GM06990 (cell line): ENCODE measurements at regions not wholly inside any gene's neighbourhood (a gene's known extent, or its start where the extent isn't known, plus 50 kb on each side); places are given as distances from the start of the nearest gene placed in this dataset.

Experiments
- DNase-seq: peaks from one replicate; pipeline ENCODE4 v3.0.0-alpha.2; 2011; ENCODE audit not compliant: insufficient read length; ENCODE audit errors: extremely low read depth
- H3K27me3 ChIP-seq: replicated peaks from 2 replicates; pipeline ENCODE4 v1.6.0; 2011; ENCODE audit warnings: low read length; ENCODE audit not compliant: control insufficient read depth, insufficient read depth
- H3K36me3 ChIP-seq: 2 replicates; pipeline ENCODE4 v1.5.1; 2011; ENCODE audit warnings: low read length; ENCODE audit not compliant: control insufficient read depth, insufficient read depth
- H3K4me3 ChIP-seq: replicated peaks from 2 replicates; pipeline ENCODE4 v1.5.1; 2011; ENCODE audit warnings: low read depth, mild to moderate bottlenecking, control low read depth, low read length
- CTCF ChIP-seq: IDR thresholded peaks from 2 replicates; pipeline ENCODE4 v1.5.1; 2011; ENCODE audit warnings: low read length, control low read depth, mild to moderate bottlenecking, inconsistent platforms; ENCODE audit not compliant: insufficient read depth, poor library complexity, severe bottlenecking

- Histone ChIP-seq H3K27me3 (no peaks in the 10 kb centered on the region), H3K36me3 (no peaks in the 10 kb centered on the region), H3K4me3 (no peak overlapping the region)
- no peak for DNase-seq
- no peak for TF ChIP-seq CTCF
These were observed 299.5 kb upstream of the PMFBP1 start for GRCh38 chr16:72471317-72471924.

GRCh38 chr16:72470541-72470940 is 298.6 kb upstream of the PMFBP1 start:
- no peak for TF ChIP-seq CTCF
- no peaks in the 10 kb centered on the region for H3K27me3 ChIP-seq
- H3K4me3 ChIP-seq: no peak overlapping the region
- no peak for DNase-seq
- H3K36me3 ChIP-seq: no peaks in the 10 kb centered on the region

DNA sequence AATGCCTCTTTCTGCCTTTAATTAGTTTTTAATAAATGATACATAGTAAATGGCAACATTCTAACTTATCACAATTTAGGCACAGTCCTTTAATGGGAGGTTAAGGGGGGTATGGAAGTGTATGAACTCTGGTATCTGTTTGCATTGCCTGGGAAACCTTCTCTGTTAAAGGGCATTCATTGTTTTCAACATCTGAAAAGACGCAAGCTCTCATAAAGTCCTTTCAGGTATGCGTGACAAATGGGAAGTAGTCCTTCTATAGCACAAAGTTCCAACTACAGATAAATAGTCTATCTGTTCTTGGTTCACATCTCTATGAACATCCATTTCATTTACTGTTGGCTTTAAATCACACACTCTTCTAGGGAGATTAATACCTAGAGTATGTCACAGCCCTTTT is 298.0 kb upstream of the PMFBP1 start:
- Histone ChIP-seq H3K4me3 (no peak overlapping the region), H3K36me3 (no peaks in the 10 kb centered on the region), H3K27me3 (no peaks in the 10 kb centered on the region)
- no peak for TF ChIP-seq CTCF
- no peak for DNase-seq

- no peaks in the 10 kb centered on the region for H3K27me3 ChIP-seq
- no peaks in the 10 kb centered on the region for H3K36me3 ChIP-seq
- no peak for DNase-seq
- H3K4me3 ChIP-seq: no peak overlapping the region
- no peak for TF ChIP-seq CTCF
These were observed 296.6 kb upstream of the PMFBP1 start for GRCh38 chr16:72468582-72468981.

DNA sequence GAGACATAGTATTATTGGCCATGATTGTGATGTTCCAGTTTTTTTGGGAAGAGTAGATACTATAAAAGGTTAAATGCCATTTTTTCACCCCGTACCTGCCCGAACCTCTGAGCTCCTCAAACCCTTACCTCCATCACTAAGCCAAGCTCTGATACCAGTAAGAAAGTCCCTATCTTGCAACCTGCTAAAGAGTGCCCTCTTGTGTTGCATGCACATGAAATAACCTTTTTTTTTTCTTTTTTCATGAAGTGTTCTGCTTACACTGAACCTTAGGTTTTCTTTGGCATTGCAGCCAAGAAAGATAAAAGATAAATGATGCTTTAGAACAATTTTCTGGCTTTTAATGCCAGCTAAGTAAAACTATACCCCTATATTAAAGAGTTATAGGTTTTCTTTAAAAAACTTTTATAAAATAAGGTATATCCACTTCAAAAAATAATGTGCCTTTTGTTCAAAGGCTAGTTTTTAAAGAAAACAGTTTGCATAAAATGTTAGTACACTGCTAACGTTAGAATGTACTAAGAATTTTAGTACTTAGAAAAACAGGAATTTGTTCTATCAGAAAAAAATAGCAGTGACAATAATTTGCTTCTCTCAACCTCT is 295.3 kb upstream of the PMFBP1 start:
- no peak for DNase-seq
- Histone ChIP-seq H3K36me3 (no peaks in the 10 kb centered on the region), H3K27me3 (no peaks in the 10 kb centered on the region), H3K4me3 (no peak overlapping the region)
- peak; percentile 66 for TF ChIP-seq CTCF
